Stimulated activated naive CD8-positive, alpha-beta T cell treated with anti-CD3 and anti-CD28 coated beads, Interleukin-15, amount 100 ng/mL, for 72 hours (primary cell): ENCODE measurements at regions not wholly inside any gene's neighbourhood (a gene's known extent, or its start where the extent isn't known, plus 50 kb on each side); places are given as distances from the start of the nearest gene placed in this dataset.

Experiments
- ATAC-seq: fragments of 150-1000 bp; cut with Tn5 transposase; 2 replicates; pipeline ENCODE4 v1.10.0; 2021; ENCODE audit warnings: mild to moderate bottlenecking, moderate library complexity
- DNase-seq, 2 donors: peaks; one replicate each; pipeline ENCODE4 v3.0.0; 2021 to 2022
- H3K27ac Mint-ChIP-seq, 2 donors: one replicate each; pipeline ENCODE4 v1.8.0; 2022; ENCODE audit warnings: mild to moderate bottlenecking in 2 of 2, mixed read lengths in 2 of 2, moderate library complexity in 2 of 2
- H3K27me3 Mint-ChIP-seq: one replicate; pipeline ENCODE4 v1.8.0; 2022; ENCODE audit warnings: mixed read lengths
- H3K4me1 Mint-ChIP-seq: one replicate; pipeline ENCODE4 v1.8.0; 2022; ENCODE audit warnings: mild to moderate bottlenecking, mixed read lengths
- H3K4me3 Mint-ChIP-seq, 2 donors: one replicate each; pipeline ENCODE4 v1.8.0; 2022; ENCODE audit warnings: mild to moderate bottlenecking in 2 of 2, mixed read lengths in 2 of 2, moderate library complexity in 1 of 2
- H3K9me3 Mint-ChIP-seq, 2 donors: one replicate each; pipeline ENCODE4 v1.8.0; 2022; ENCODE audit warnings: mixed read lengths in 2 of 2

- ATAC-seq = no peak
- peaks cover 33% of the 10 kb centered on the region for H3K27me3 Mint-ChIP-seq
- H3K4me3 Mint-ChIP-seq = no peak overlapping the region
- no peak for DNase-seq
- no peaks in the 10 kb centered on the region for H3K4me1 Mint-ChIP-seq
- peaks cover 14 to 19% of the 10 kb centered on the region in 2 donors for H3K9me3 Mint-ChIP-seq
- H3K27ac Mint-ChIP-seq = no peak overlapping the region
Measured at GRCh38 chr11:20226933-20227332, 66.7 kb upstream of the DBX1 start.

GRCh38 chr11:20221566-20221965, 61.3 kb upstream of the DBX1 start:
- Mint-ChIP-seq H3K27ac (no peak overlapping the region), H3K4me1 (no peaks in the 10 kb centered on the region), H3K9me3 (no peaks in the 10 kb centered on the region), H3K27me3 (peaks cover 33% of the 10 kb centered on the region), H3K4me3 (no peak overlapping the region)
- no peak for ATAC-seq
- DNase-seq = no peak

GRCh38 chr11:20213790-20214189, 53.5 kb upstream of the DBX1 start:
- Mint-ChIP-seq H3K27me3 (peaks cover 24% of the 10 kb centered on the region), H3K4me3 (no peak overlapping the region), H3K27ac (no peak overlapping the region), H3K9me3 (no peaks in the 10 kb centered on the region), H3K4me1 (no peaks in the 10 kb centered on the region)
- ATAC-seq (no peak), DNase-seq (no peak)

DNA sequence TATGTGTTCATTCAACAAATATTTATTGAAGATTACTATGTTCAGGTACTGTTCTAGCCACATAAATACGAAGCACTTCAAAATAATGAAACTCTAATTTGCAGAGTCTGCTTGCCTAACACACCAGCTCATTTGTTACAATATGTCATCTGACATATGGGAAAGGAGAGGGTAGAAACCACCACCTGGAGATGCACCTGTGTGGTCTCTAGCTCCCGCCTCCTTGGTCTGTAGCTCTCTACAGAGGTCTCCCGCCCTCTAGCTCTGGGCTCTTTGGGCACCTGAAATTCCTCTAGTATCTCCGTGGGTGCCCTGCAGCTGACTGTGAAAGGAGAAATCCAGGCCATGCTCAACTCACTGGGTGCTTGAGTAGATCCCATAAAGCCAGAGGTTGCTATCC, 51.4 kb upstream of the DBX1 start:
- H3K9me3 Mint-ChIP-seq = no peaks in the 10 kb centered on the region
- H3K27me3 Mint-ChIP-seq = peaks cover 45% of the 10 kb centered on the region
- ATAC-seq (no peak), DNase-seq (no peak)
- H3K4me3 Mint-ChIP-seq = no peak overlapping the region
- H3K27ac Mint-ChIP-seq = no peak overlapping the region
- H3K4me1 Mint-ChIP-seq = peaks cover 13% of the 10 kb centered on the region
